ENCODE measurements at regions not wholly inside any gene's neighbourhood (a gene's known extent, or its start where the extent isn't known, plus 50 kb on each side); places are given as distances from the start of the nearest gene placed in this dataset.

GRCh38 chr3:44067431-44067830 is 174.3 kb upstream of the TOPAZ1 start:
- no peak for DNase-seq (ENCODE audit: low read depth, low spot score)
- Histone ChIP-seq H3K27ac (ENCODE audit: control insufficient read depth, insufficient read depth, low read length) (no peak overlapping the region), H3K4me3 (ENCODE audit: control insufficient read depth in 2 of 3, extremely low read depth in 1 of 3, insufficient read depth in 2 of 3, low read depth in 1 of 3, low read length in 3 of 3) (no peak overlapping the region), H3K4me1 (ENCODE audit: control insufficient read depth, extremely low read depth, insufficient read depth, low read length) (peaks cover 11% of the 10 kb centered on the region), H3K9me1 (ENCODE audit: control insufficient read depth, extremely low read depth, insufficient read depth, low read length) (peaks cover 2% of the 10 kb centered on the region), H4K20me1 (ENCODE audit: control insufficient read depth, extremely low read depth, insufficient read depth, low read length) (no peaks in the 10 kb centered on the region), H3K79me2 (ENCODE audit: control insufficient read depth, insufficient read depth, low read length) (no peaks in the 10 kb centered on the region), H2AFZ (ENCODE audit: control insufficient read depth, low read length) (no peak overlapping the region), H3K9ac (ENCODE audit: control insufficient read depth, extremely low read depth, insufficient read depth, low read length) (no peak overlapping the region), H3K27me3 (ENCODE audit: control insufficient read depth, extremely low read depth, insufficient read depth, low read length) (no peaks in the 10 kb centered on the region), H3K9me3 (ENCODE audit: control insufficient read depth, low read depth, low read length) (no peaks in the 10 kb centered on the region), H3K4me2 (ENCODE audit: control insufficient read depth, extremely low read depth, insufficient read depth, low read depth, low read length) (no peak overlapping the region), H3K36me3 (ENCODE audit: control insufficient read depth in 2 of 2, extremely low read depth in 1 of 2, insufficient read depth in 2 of 2, low read length in 2 of 2) (no peaks in the 10 kb centered on the region)
- TF ChIP-seq CTCF (optimal IDR thresholded peaks at IDR 0.05 in 1 of 3, IDR thresholded peaks at IDR 0.05 in 1 of 3, conservative IDR thresholded peaks at IDR 0.05 in 1 of 3; ENCODE audit: extremely low read depth in 1 of 3, insufficient read depth in 2 of 3, low read length in 3 of 3): no peak
- no peak for TF ChIP-seq EZH2 (IDR thresholded peaks at IDR 0.05; ENCODE audit: low read length)
- dilution Hi-C loops (cut with MboI; ENCODE audit: extremely low pct_ligation_motif_present, low sequenced_read_pairs): no loop called here
- no peak for FAIRE-seq

DNA sequence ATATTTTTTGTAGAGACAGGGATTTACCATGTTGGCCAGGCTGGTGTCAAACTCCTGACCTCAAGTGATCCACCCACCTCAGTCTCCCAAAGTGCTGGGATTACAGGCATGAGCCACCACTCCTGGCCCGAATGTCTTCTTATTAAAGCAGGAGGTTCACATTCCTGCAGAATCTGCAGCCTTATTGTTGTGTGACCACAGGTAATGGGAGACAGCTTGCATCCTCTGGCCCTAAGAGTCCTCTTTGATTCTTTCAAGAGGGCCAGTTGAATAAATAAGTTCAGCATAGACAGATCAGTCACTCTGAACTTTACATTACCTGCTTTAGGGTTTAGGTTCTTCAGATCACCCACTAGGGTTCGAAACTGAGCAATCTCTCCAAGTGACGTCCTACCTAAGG is 172.9 kb upstream of the TOPAZ1 start:
- no peaks in the 10 kb centered on the region for H3K27me3 ChIP-seq (ENCODE audit: control insufficient read depth, extremely low read depth, insufficient read depth, low read length)
- peaks cover 11% of the 10 kb centered on the region for H3K4me1 ChIP-seq (ENCODE audit: control insufficient read depth, extremely low read depth, insufficient read depth, low read length)
- no peaks in the 10 kb centered on the region for H3K36me3 ChIP-seq (ENCODE audit: control insufficient read depth in 2 of 2, extremely low read depth in 1 of 2, insufficient read depth in 2 of 2, low read length in 2 of 2)
- peak overlapping the region in 1 of 3 experiments; percentile 25 for H3K4me3 ChIP-seq (ENCODE audit: control insufficient read depth in 2 of 3, extremely low read depth in 1 of 3, insufficient read depth in 2 of 3, low read depth in 1 of 3, low read length in 3 of 3)
- no peak overlapping the region for H3K27ac ChIP-seq (ENCODE audit: control insufficient read depth, insufficient read depth, low read length)
- no peak for FAIRE-seq
- no peak for DNase-seq (ENCODE audit: low read depth, low spot score)
- no peaks in the 10 kb centered on the region for H3K79me2 ChIP-seq (ENCODE audit: control insufficient read depth, insufficient read depth, low read length)
- TF ChIP-seq EZH2 (IDR thresholded peaks at IDR 0.05; ENCODE audit: low read length) (no peak), CTCF (optimal IDR thresholded peaks at IDR 0.05 in 1 of 3, IDR thresholded peaks at IDR 0.05 in 1 of 3, conservative IDR thresholded peaks at IDR 0.05 in 1 of 3; ENCODE audit: extremely low read depth in 1 of 3, insufficient read depth in 2 of 3, low read length in 3 of 3) (no peak)
- dilution Hi-C loops (cut with MboI; ENCODE audit: extremely low pct_ligation_motif_present, low sequenced_read_pairs): no loop called here
- H2AFZ ChIP-seq (ENCODE audit: control insufficient read depth, low read length): no peak overlapping the region
- peak overlapping the region; percentile 57 for H3K4me2 ChIP-seq (ENCODE audit: control insufficient read depth, extremely low read depth, insufficient read depth, low read depth, low read length)
- no peaks in the 10 kb centered on the region for H4K20me1 ChIP-seq (ENCODE audit: control insufficient read depth, extremely low read depth, insufficient read depth, low read length)
- no peaks in the 10 kb centered on the region for H3K9me3 ChIP-seq (ENCODE audit: control insufficient read depth, low read depth, low read length)
- H3K9ac ChIP-seq (ENCODE audit: control insufficient read depth, extremely low read depth, insufficient read depth, low read length): no peak overlapping the region
- H3K9me1 ChIP-seq (ENCODE audit: control insufficient read depth, extremely low read depth, insufficient read depth, low read length): peaks cover 2% of the 10 kb centered on the region

All from keratinocyte (primary cell).